DND-41 (cell line): ENCODE measurements at regions not wholly inside any gene's neighbourhood (a gene's known extent, or its start where the extent isn't known, plus 50 kb on each side); places are given as distances from the start of the nearest gene placed in this dataset.

Source experiments
- ATAC-seq: fragments of 200-7000 bp; cut with Tn5 transposase; 3 replicates; pipeline ENCODE4 v1.9.1; 2021; ENCODE audit warnings: low read depth; ENCODE audit not compliant: insufficient read depth
- DNase-seq: peaks from one replicate; pipeline ENCODE4 v3.0.0-alpha.2; 2020
- H2AFZ ChIP-seq: 2 replicates; pipeline ENCODE4 v1.6.0; 2012; ENCODE audit warnings: low read depth, low read length
- H3K27ac ChIP-seq: 2 replicates; pipeline ENCODE4 v1.5.1; 2012; ENCODE audit warnings: low read length, inconsistent platforms
- H3K27me3 ChIP-seq: fragments of 200-600 bp; sonication (generic); 2 replicates; pipeline ENCODE4 v1.6.0; 2012; ENCODE audit warnings: low read length, mild to moderate bottlenecking, inconsistent platforms; ENCODE audit not compliant: insufficient read depth, poor library complexity
- H3K36me3 ChIP-seq: 2 replicates; pipeline ENCODE4 v1.5.1; 2012; ENCODE audit warnings: low read length, inconsistent platforms; ENCODE audit not compliant: insufficient read depth
- H3K4me1 ChIP-seq: 2 replicates; pipeline ENCODE4 v1.5.1; 2012; ENCODE audit warnings: mild to moderate bottlenecking, low read length; ENCODE audit not compliant: insufficient read depth
- H3K4me2 ChIP-seq: 2 replicates; pipeline ENCODE4 v1.6.0; 2012; ENCODE audit warnings: mild to moderate bottlenecking, moderate library complexity, low read length, inconsistent platforms; ENCODE audit not compliant: insufficient read depth
- H3K4me3 ChIP-seq, 2 experiments: fragments of 200-600 bp in 1 of 2; shearing (Covaris generic) in 1 of 2; 2 replicates each; pipeline ENCODE4 v1.5.1; 2012 to 2016; ENCODE audit warnings: inconsistent platforms in 2 of 2, low read length in 2 of 2, mild to moderate bottlenecking in 2 of 2, low read depth in 1 of 2, moderate library complexity in 1 of 2
- H3K79me2 ChIP-seq: 2 replicates; pipeline ENCODE4 v1.6.0; 2012; ENCODE audit warnings: low read length, inconsistent platforms; ENCODE audit not compliant: insufficient read depth
- H3K9ac ChIP-seq: 2 replicates; pipeline ENCODE4 v1.6.0; 2012; ENCODE audit warnings: low read depth, mild to moderate bottlenecking, inconsistent platforms, low read length, moderate library complexity
- H3K9me3 ChIP-seq: 2 replicates; pipeline ENCODE4 v1.5.1; 2012; ENCODE audit warnings: low read length, moderate library complexity, mild to moderate bottlenecking, inconsistent platforms; ENCODE audit not compliant: insufficient read depth, severe bottlenecking
- H4K20me1 ChIP-seq: 2 replicates; pipeline ENCODE4 v1.6.0; 2012; ENCODE audit warnings: low read length; ENCODE audit not compliant: insufficient read depth
- EZH2 ChIP-seq: IDR thresholded peaks from 3 replicates; pipeline ENCODE4 v1.6.1; 2012; ENCODE audit warnings: borderline replicate concordance, low read depth, mild to moderate bottlenecking, moderate library complexity, low read length, inconsistent platforms; ENCODE audit not compliant: severe bottlenecking
- TF ChIP-seq, protein P1 (sequence below): IDR thresholded peaks from 2 replicates; pipeline ENCODE4 v1.5.1; 2012; ENCODE audit warnings: borderline replicate concordance, low read length, moderate library complexity, mild to moderate bottlenecking; ENCODE audit not compliant: poor library complexity, severe bottlenecking; ENCODE audit errors: extremely low read depth

- TF ChIP-seq, protein P1, sequence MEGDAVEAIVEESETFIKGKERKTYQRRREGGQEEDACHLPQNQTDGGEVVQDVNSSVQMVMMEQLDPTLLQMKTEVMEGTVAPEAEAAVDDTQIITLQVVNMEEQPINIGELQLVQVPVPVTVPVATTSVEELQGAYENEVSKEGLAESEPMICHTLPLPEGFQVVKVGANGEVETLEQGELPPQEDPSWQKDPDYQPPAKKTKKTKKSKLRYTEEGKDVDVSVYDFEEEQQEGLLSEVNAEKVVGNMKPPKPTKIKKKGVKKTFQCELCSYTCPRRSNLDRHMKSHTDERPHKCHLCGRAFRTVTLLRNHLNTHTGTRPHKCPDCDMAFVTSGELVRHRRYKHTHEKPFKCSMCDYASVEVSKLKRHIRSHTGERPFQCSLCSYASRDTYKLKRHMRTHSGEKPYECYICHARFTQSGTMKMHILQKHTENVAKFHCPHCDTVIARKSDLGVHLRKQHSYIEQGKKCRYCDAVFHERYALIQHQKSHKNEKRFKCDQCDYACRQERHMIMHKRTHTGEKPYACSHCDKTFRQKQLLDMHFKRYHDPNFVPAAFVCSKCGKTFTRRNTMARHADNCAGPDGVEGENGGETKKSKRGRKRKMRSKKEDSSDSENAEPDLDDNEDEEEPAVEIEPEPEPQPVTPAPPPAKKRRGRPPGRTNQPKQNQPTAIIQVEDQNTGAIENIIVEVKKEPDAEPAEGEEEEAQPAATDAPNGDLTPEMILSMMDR, result no peak
- no peak for TF ChIP-seq EZH2
- ATAC-seq (no peak), DNase-seq (no peak)
- Histone ChIP-seq H3K4me2 (no peak overlapping the region), H3K36me3 (no peaks in the 10 kb centered on the region), H4K20me1 (no peaks in the 10 kb centered on the region), H3K4me1 (no peaks in the 10 kb centered on the region), H2AFZ (no peak overlapping the region), H3K27ac (no peak overlapping the region), H3K9ac (no peak overlapping the region), H3K9me3 (no peaks in the 10 kb centered on the region), H3K4me3 (no peak overlapping the region), H3K79me2 (no peaks in the 10 kb centered on the region), H3K27me3 (no peaks in the 10 kb centered on the region)
These were observed 734.1 kb upstream of the WWC1 start for GRCh38 chr5:167557359-167557758.

GRCh38 chr5:167561796-167562195 lies 729.6 kb upstream of the WWC1 start:
- no peak overlapping the region for H3K27ac ChIP-seq
- TF ChIP-seq, protein P1, result no peak
- TF ChIP-seq EZH2, result no peak
- H3K4me3 ChIP-seq, result no peak overlapping the region
- H4K20me1 ChIP-seq, result no peaks in the 10 kb centered on the region
- no peak overlapping the region for H3K9ac ChIP-seq
- DNase-seq (no peak), ATAC-seq (no peak)
- H3K79me2 ChIP-seq, result no peaks in the 10 kb centered on the region
- H2AFZ ChIP-seq, result no peak overlapping the region
- H3K4me2 ChIP-seq, result no peak overlapping the region
- no peaks in the 10 kb centered on the region for H3K9me3 ChIP-seq
- no peaks in the 10 kb centered on the region for H3K36me3 ChIP-seq
- no peaks in the 10 kb centered on the region for H3K27me3 ChIP-seq
- H3K4me1 ChIP-seq, result no peaks in the 10 kb centered on the region

DNA sequence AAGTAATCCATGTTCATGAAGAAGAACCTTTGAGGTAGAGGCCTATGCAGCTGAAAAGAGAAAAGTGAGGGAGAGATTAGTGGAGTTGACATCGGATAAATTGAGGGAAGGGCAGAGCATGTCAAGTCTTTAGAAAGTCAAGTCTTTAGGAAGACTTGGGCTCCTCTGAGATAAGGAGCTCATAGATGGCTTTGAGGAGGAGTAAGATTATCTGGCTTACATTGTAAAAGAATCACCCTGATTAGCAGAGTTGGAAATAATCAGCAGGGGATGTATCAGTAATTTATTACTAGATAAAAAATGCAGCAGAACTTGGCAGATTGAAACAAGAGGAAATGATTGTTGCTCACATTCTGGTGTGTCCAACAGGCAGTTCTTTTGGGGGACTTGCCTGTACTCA lies 727.2 kb upstream of the WWC1 start:
- no peaks in the 10 kb centered on the region for H3K4me1 ChIP-seq
- H3K27me3 ChIP-seq, result no peaks in the 10 kb centered on the region
- H3K36me3 ChIP-seq, result no peaks in the 10 kb centered on the region
- H3K4me3 ChIP-seq, result no peak overlapping the region
- no peak overlapping the region for H2AFZ ChIP-seq
- no peaks in the 10 kb centered on the region for H3K9me3 ChIP-seq
- no peak overlapping the region for H3K4me2 ChIP-seq
- H3K79me2 ChIP-seq, result no peaks in the 10 kb centered on the region
- no peaks in the 10 kb centered on the region for H4K20me1 ChIP-seq
- no peak overlapping the region for H3K27ac ChIP-seq
- ATAC-seq, result no peak
- TF ChIP-seq EZH2, result no peak
- TF ChIP-seq, protein P1, result no peak
- H3K9ac ChIP-seq, result no peak overlapping the region
- DNase-seq, result no peak
